ENCODE measurements at regions not wholly inside any gene's neighbourhood (a gene's known extent, or its start where the extent isn't known, plus 50 kb on each side); places are given as distances from the start of the nearest gene placed in this dataset.
A peak's percentile ranks its signal among the peaks of the same experiment; 100 is the strongest.

- DNase-seq = peak in 1 of 10 donors; percentile 63
- intact Hi-C loops (cut with DNase I) = no loop called here
Observed at GRCh38 chr18:78363556-78364387, 615.8 kb upstream of the SALL3 start.

DNA sequence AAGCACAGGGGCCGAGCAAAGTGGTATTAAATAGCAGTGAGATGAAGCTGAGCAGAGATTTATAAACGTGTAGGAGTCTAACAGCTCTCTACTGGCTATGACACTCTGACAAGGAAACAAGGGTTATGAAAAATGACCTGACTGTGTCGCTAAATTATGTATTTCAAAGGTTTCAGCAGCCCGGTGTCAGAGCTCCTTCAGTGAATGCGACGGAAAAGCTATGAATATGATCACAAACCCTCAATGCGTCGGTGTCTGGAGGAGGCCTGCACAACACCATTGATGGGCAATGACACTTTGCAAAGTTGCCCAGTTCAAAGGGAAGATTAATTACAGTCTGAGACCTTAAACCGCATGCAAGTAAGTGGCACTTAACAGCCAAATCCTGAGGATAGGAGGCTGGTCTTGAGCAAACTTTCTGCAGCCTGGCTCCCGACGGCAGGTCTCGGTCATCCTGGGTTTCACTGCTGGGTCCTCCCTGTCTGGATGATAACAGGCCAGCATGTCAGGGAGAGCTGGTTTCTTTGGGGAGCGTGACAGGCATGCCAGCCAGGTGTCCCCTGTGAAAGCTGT is 615.1 kb upstream of the SALL3 start:
- DNase-seq = no peak

DNA sequence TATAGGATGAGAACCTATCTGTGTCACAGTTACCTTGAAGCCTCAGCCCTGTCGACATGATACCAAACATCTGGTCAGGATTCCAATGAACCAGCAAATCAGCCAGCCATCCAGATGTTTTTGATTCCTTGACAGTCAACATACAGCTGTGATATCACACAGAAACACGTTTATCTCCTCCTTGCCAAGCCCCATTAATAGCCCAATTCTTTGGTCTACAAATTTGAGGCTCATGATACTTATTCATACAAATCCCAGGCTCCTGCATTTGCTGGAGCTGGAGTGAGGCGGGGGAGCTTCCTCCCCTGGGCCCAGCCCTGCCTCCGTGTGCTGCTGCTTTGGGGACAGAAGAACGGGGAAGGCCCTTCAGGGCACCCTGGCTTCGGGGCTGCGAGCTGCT is 611.6 kb upstream of the SALL3 start:
- intact Hi-C loops (cut with DNase I) = no loop called here
- no peak for DNase-seq

More for the DNA sequence above, 615.1 kb upstream of the SALL3 start:
- intact Hi-C loops (cut with DNase I) = no loop called here

DNA sequence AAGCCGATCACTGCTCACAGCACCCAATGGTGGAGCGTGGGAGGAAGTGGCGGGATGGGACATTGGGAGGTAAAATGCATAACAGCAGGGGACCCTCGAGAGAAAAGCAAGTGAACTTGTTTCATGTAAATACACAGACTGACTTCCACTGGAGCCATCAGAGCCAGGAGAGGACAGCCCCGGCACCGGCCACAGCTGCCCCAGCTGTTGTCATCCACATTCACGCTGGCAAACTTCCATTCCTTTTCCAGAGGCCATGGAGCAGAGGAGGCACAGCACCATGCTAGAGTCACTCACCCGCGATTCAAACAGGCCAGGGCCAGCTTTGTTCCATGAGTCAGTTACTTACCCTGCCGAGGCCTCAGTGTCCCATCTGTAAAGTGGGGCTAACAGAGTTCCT is 610.9 kb upstream of the SALL3 start:
- DNase-seq = no peak
- intact Hi-C loops (cut with DNase I) = no loop called here

DNA sequence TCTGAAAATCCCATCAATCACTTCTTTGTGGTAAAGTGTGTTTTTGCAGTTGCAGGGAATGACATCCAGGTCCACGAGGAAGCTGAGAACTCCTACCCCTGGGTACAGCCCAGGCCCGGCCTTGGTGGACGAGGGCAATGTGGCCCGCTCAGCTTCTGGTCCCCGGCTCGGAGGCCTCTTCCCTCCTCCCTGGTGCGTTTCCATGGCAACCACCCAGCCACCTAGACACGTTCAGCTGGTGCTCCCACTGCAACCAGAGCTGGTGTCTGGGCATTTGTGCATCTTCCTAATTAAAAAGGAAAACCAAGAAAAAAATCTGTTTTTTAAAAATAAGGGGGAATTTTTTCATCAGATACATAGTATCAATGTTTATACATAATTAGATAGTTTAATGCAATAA is 603.6 kb upstream of the SALL3 start:
- intact Hi-C loops (cut with DNase I) = no loop called here

GRCh38 chr18:78378403-78378802 is 601.2 kb upstream of the SALL3 start:
- intact Hi-C loops (cut with DNase I) = no loop called here
- no peak for DNase-seq

More for the DNA sequence above, 603.6 kb upstream of the SALL3 start:
- DNase-seq = peak in 1 of 10 donors; percentile 83

- no peak for DNase-seq
- intact Hi-C loops (cut with DNase I) = no loop called here
Observed at GRCh38 chr18:78378983-78379382, 600.6 kb upstream of the SALL3 start.

DNA sequence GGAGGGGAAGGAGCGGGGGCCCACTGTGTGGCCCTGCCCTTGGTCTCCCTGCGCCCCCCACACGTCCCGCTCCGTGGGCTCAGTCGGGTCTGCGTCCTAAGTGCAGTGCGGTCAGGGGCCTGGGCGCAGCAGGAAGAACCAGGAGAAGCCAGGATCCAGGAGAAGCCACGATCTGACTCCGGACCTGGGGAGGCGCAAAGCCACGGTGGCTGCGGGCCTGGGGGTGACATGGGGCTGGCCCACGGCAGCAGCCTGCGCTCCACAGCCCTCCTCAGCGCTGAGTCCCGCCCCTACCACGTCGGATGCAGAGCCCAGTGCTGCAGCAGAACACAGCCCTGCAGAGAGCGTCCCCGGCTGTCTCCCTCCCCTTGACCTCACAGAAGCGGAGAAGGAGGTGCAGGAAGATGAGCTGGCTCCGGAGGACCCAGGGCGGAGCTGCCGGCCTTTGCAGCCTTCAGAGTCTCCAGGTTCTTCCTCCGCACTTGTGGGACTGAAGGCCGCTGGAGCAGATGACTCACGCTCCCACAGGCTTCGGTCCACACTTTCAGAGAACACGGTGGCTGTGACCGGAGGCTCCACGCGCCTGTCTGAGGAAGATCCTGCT is 589.2 kb upstream of the SALL3 start:
- no peak for DNase-seq
- intact Hi-C loops (cut with DNase I) = no loop called here

DNA sequence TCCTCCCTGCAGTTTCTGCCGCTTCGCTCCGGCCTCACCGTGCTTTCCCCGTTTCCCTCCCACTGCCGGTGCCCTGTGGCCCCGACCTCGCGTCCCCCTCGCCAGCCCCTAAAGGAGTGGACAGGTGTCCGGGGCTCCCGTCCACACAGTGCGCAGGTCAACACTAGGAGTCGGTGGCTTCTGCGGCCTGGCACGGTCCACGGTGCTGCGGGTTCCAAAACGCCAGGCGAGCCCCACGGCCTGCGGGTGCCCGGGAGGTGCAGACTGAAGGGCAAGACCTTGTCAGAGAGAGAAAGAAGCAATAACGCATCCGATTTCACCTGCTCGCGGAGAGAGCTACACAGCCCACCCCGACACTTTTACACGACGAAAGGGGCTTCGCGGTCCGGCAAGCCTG is 588.7 kb upstream of the SALL3 start:
- no peak for DNase-seq
- intact Hi-C loops (cut with DNase I) = no loop called here

DNA sequence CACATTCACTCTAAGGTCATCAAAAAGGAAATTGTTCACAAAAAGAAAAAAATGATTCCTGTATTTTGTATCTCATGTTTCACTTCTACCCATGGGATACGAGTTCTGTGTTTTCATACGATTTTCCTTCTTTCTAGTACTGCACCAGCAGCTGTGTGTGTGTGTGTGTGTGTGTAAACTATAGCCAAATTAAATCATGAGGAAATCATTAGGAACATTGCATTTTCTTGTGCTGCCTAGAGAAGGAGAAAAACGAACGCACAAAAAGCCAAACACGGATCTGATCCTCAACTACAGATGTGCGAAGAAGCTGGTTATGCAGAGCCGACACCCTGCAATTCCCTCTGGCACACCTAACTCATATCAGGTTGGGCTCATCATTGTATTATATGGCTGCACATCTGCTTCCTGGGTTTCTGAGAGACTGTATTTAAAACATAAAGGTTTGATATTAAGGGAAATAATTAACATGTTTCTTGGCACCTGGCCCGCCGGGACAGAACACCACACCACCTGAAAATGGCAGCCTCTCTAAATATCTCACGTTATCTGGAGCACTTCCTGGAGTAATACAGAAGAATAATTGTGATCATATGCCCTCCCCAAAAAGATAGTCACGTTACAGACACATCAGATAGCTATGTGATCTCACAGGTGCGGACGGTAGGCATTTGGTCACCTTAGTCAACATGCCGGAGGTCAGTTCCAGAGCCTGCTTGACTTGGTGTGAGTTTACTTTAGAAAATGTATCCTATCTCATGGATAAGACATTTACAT is 586.3 kb upstream of the SALL3 start:
- no peak for DNase-seq

GRCh38 chr18:78396077-78396476 is 583.5 kb upstream of the SALL3 start:
- intact Hi-C loops (cut with DNase I) = no loop called here

More for the DNA sequence above, 586.3 kb upstream of the SALL3 start:
- intact Hi-C loops (cut with DNase I) = no loop called here

GRCh38 chr18:78396756-78397155 is 582.9 kb upstream of the SALL3 start:
- DNase-seq = no peak
- intact Hi-C loops (cut with DNase I) = no loop called here

More at GRCh38 chr18:78396077-78396476, 583.5 kb upstream of the SALL3 start:
- no peak for DNase-seq

- intact Hi-C loops (cut with DNase I) = no loop called here
- no peak for DNase-seq
Observed at GRCh38 chr18:78399992-78400503, 579.6 kb upstream of the SALL3 start.

DNA sequence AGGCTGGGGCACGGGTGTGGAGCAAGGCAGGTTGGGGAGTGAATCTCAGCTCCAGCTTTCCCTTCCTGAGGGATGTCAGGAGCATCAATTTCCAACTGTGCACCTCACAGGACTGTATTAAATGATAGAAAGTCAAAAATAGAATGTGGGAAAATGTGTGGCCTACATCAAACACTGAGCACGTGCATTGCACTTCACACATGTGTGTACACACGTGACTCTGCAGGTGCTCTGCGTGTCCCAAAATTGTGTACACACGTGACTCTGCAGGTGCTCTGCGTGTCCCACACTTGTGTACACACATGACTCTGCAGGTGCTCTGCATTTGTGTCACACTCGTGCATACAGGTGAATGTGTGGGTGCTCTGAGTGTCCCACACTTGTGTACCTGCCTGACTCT is 577.2 kb upstream of the SALL3 start:
- intact Hi-C loops (cut with DNase I) = no loop called here

DNA sequence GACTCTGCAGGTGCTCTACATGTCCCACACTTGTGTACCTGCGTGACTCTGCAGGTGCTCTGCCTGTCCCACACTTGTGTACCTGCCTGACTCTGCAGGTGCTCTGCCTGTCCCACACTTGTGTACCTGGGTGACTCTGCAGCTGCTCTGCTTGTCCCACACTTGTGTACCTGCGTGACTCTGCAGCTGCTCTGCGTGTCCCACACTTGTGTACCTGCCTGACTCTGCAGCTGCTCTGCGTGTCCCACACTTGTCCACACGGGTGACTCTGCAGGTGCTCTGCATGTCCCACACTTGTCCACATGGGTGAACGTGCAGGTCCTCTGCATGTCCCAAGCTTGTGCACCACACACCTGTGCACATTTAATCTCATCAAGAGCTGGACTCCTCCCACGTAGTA is 576.7 kb upstream of the SALL3 start:
- intact Hi-C loops (cut with DNase I) = no loop called here
- no peak for DNase-seq

More for the DNA sequence above, 577.2 kb upstream of the SALL3 start:
- no peak for DNase-seq

DNA sequence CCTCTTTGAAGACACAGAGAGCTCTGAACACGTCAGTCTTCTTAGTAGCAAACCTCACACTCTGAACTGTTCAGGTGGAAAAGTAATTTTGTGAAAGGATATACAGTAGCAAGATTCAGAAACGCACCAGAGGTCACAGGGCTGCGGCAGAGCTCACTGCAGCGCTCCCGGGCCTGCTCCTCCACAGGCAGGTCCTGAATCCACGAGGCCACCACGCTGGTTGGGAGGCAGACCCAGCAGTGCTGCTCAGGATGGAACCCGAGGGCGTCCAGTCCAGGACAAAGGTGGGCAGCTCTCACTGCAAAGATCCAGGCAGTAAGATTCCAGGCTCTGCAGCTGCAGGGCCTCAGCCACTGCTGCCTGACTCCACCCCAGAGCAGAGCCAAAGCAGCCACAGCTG is 576.2 kb upstream of the SALL3 start:
- no peak for DNase-seq
- intact Hi-C loops (cut with DNase I) = no loop called here

GRCh38 chr18:78405763-78406162 is 573.9 kb upstream of the SALL3 start:
- intact Hi-C loops (cut with DNase I) = no loop called here

GRCh38 chr18:78406743-78407465 is 572.7 kb upstream of the SALL3 start:
- no peak for DNase-seq

More at GRCh38 chr18:78405763-78406162, 573.9 kb upstream of the SALL3 start:
- DNase-seq = no peak

DNA sequence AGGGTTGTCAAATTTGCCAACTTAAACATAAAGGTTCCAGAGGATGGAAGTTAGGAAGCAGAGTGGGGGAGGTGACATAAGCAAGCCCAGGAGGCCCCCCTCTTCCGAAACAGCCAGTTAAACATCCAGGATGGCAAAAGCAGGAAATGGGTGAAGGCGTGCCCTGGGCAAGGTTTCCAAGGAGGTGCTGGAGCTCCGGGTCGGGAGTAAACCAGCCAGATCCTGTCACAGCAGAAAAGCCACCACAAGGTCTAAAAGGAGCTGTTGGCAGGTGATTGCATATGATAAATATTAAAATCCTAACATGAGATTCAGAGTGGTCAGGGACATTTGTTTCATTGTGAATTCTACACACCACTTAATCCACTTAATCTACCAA is 572.2 kb upstream of the SALL3 start:
- no peak for DNase-seq

More at GRCh38 chr18:78406743-78407465, 572.7 kb upstream of the SALL3 start:
- intact Hi-C loops (cut with DNase I) = no loop called here

GRCh38 chr18:78408623-78409022 is 571.0 kb upstream of the SALL3 start:
- no peak for DNase-seq
- intact Hi-C loops (cut with DNase I) = no loop called here

More for the DNA sequence above, 572.2 kb upstream of the SALL3 start:
- intact Hi-C loops (cut with DNase I) = no loop called here

Data from posterior cingulate gyrus (tissue), 11 donors.